Bronchial epithelial cell (primary cell): ENCODE measurements at regions not wholly inside any gene's neighbourhood (a gene's known extent, or its start where the extent isn't known, plus 50 kb on each side); places are given as distances from the start of the nearest gene placed in this dataset.

ENCODE experiments used
- DNase-seq: peaks from one replicate; pipeline ENCODE4 v3.0.0-alpha.2; 2010; ENCODE audit warnings: low read depth
- FAIRE-seq: peaks from 2 replicates; lab custom pipeline; 2011; peaks lifted over from hg19 to GRCh38; lab: Jason Lieb, UNC
- H3K27me3 ChIP-seq: 2 replicates; pipeline ENCODE4 v1.5.1; 2011; ENCODE audit warnings: low read length; ENCODE audit not compliant: control insufficient read depth, insufficient read depth
- H3K36me3 ChIP-seq: 2 replicates; pipeline ENCODE4 v1.5.1; 2011; ENCODE audit warnings: low read length; ENCODE audit not compliant: control insufficient read depth, insufficient read depth
- H3K4me3 ChIP-seq: 2 replicates; pipeline ENCODE4 v1.5.1; 2011; ENCODE audit warnings: mild to moderate bottlenecking, low read depth, low read length, control low read depth
- TF ChIP-seq, protein P1 (sequence below): IDR thresholded peaks from 2 replicates; pipeline ENCODE4 v1.5.1; 2011; ENCODE audit warnings: mild to moderate bottlenecking, moderate library complexity, low read length, control low read depth, inconsistent platforms; ENCODE audit not compliant: insufficient read depth, severe bottlenecking

DNA sequence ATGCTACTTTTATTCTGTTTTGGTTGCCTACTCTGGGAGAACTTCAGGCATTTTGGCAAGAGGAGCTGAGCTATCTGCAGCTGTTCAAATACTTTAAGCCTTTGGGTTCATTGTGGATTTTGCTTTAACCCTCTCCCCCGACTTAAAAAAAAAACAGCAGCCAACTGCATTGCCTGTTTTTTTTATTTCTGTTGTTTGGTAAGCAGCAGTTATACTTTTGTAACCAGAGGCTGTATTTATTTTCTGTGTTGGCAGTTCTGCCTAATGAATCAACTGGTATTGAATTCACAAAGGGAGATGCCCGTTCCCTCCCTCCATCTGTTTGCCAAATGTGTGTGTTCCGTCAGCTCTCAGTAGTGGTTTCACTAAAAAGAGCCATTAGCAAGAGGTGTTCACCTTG lies 484.0 kb downstream of the UTRN start:
- Histone ChIP-seq H3K4me3 (no peak overlapping the region), H3K27me3 (no peaks in the 10 kb centered on the region), H3K36me3 (no peaks in the 10 kb centered on the region)
- TF ChIP-seq, protein P1, sequence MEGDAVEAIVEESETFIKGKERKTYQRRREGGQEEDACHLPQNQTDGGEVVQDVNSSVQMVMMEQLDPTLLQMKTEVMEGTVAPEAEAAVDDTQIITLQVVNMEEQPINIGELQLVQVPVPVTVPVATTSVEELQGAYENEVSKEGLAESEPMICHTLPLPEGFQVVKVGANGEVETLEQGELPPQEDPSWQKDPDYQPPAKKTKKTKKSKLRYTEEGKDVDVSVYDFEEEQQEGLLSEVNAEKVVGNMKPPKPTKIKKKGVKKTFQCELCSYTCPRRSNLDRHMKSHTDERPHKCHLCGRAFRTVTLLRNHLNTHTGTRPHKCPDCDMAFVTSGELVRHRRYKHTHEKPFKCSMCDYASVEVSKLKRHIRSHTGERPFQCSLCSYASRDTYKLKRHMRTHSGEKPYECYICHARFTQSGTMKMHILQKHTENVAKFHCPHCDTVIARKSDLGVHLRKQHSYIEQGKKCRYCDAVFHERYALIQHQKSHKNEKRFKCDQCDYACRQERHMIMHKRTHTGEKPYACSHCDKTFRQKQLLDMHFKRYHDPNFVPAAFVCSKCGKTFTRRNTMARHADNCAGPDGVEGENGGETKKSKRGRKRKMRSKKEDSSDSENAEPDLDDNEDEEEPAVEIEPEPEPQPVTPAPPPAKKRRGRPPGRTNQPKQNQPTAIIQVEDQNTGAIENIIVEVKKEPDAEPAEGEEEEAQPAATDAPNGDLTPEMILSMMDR: no peak
- no peak for DNase-seq
- no peak for FAIRE-seq

DNA sequence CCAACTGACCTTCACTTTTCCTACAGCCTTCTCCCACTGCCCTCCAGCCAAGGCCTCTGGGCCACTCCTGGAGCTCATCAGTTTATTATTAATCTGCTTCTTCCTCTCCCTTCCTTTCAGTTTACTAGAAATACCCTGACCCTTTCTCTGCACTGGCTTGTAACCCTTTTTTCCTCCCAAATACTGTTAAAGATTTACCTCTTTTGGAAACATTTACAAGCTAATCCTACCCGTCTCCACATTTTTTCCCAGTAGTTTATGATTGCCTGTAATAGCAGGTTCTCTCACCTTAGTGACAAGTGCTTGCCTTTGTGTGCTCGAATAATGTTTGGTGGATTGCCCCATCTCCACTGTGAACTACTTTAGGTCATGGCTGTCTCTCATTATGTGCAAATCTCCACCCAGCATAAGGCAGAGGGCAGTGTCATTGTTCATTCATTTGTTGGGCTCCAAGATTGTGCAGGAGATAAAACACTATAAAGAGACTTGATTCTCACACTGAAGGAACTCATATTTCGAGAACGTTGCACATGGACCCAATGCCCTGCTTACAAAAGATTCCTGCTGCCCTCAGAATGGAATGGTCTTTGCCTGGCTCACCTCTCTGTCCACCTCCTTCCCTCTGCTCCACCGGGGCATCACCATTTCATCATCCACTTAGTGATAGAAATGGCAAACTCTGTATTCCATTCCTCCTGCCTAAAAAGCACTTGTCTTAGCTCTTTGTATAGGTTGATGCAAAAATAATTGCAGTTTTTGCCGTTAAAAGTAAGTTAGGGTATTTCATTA lies 491.1 kb downstream of the UTRN start:
- no peaks in the 10 kb centered on the region for H3K27me3 ChIP-seq
- TF ChIP-seq, protein P1: no peak
- H3K36me3 ChIP-seq: no peaks in the 10 kb centered on the region
- FAIRE-seq (no peak), DNase-seq (no peak)
- H3K4me3 ChIP-seq: no peak overlapping the region

DNA sequence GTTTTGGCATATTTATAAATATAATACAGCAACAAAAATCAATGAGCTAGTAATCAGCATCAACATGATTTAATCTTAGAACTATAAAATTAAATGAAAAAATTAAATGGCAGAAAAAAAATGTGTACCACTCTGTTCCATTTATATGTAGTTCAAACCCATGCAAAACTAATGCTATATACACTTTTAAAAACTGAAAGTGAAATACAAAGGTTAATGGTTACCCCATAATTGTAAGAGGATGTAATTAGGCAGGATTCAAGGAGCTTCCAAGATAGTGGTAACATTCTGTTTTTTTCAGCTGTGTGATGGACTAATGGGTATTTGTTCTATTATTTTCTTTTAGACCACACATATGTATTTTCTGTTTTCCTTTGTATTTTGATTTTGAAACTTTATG lies 492.1 kb downstream of the UTRN start:
- DNase-seq: no peak
- Histone ChIP-seq H3K27me3 (no peaks in the 10 kb centered on the region), H3K36me3 (no peaks in the 10 kb centered on the region), H3K4me3 (no peak overlapping the region)
- TF ChIP-seq, protein P1: no peak
- no peak for FAIRE-seq

DNA sequence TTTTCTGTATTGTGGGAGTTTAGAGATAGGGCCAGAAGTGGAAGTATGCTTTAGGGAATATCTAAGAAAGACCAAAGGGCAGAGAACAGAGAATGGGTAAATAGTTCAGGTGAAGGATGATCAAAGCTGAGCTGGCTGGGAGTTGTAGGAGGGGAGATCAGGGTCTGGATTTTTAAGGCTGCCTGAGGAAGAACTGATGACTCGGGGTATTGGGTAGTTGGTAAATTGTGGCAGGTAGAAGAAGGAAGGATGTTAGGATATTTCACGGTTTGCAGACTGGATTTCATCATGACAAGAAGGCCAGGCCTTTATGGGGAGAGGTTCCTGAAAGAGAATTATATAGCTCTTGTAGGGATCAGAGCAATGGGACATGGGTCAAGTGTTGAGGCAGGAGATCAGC lies 492.9 kb downstream of the UTRN start:
- Histone ChIP-seq H3K4me3 (no peak overlapping the region), H3K36me3 (no peaks in the 10 kb centered on the region), H3K27me3 (no peaks in the 10 kb centered on the region)
- FAIRE-seq (no peak), DNase-seq (no peak)
- TF ChIP-seq, protein P1: no peak

DNA sequence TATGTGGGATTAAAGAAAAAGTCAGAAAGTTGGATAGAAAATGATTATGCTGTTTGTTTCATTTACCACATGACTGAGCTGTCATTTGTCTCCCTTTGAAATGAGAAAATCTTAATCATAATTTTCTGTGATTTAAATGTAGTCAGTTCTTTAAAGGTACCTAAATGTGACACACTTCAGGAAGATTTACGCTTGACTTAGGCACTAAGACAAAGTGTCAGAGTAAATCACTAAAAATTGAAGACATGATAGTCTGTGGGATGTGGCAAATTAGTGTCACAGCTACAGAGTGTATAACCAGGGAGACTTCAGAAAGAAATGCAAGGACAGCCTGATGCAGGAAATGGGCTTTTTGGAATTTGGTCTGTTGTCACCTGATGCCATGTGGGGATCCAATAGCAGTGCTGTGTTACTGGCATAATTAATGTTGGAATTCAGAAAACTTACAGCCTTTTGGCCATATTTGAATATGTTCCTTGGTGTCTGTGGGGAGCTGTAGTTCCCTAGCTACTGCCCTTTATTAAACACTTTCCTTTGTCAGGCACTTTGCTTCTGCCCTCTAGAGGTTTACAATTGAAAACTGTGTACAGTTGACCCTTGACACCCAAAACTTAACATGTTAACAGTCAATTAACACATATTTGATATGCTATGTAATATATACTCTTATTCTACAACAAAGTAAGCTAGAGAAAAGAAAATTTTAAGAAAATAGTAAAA lies 493.8 kb downstream of the UTRN start:
- no peak overlapping the region for H3K4me3 ChIP-seq
- DNase-seq (peak; percentile 21), FAIRE-seq (no peak)
- no peaks in the 10 kb centered on the region for H3K36me3 ChIP-seq
- TF ChIP-seq, protein P1: no peak
- H3K27me3 ChIP-seq: no peaks in the 10 kb centered on the region
